KBM-7 (cell line): ENCODE measurements at regions not wholly inside any gene's neighbourhood (a gene's known extent, or its start where the extent isn't known, plus 50 kb on each side); places are given as distances from the start of the nearest gene placed in this dataset.

Source experiments
- DNase-seq: peaks from one replicate; pipeline ENCODE4 v3.0.0-alpha.2; 2015
- in situ Hi-C: fragments of 300-500 bp; cut with MboI; formaldehyde crosslinking; loops from 2 replicates; pipeline ENCODE4 v1.14.3; 2020; ENCODE audit warnings: low sequenced_read_pairs, low pct_unique_long_range_greater_than_20kb, mixed read lengths

DNA sequence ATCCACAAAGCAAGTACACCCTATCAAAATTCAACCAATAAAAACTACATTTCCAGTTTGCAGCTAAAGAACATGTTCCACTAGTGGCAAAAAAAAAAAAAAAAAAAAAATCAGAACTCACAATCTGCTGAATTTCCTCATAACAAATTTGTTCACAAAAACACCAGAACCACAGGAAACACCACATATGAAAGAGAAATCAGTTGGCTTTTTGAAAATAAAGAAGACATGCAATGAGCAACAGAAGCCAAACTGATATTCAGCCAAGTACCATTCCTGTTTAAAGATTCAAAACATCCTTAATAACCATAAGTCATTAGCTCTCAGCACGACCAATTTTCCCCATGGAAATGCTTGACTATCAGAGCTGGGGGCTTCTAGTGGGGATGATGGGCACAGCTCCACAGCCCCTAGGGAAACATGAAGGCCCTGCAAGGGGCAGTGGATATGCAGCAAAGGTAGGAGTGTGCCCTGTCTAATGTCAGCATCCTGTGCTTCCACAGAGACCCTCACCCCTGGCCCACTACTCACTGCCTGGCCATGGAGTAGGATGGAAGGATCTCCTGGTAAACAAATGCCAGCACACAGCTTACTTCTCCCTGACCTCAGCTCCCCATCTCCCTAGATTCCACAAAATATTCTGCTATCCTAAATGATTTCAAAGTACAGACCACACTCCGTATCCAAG is 74.0 kb upstream of the DOCK9 start:
- in situ Hi-C loops = no loop called here
- no peak for DNase-seq

DNA sequence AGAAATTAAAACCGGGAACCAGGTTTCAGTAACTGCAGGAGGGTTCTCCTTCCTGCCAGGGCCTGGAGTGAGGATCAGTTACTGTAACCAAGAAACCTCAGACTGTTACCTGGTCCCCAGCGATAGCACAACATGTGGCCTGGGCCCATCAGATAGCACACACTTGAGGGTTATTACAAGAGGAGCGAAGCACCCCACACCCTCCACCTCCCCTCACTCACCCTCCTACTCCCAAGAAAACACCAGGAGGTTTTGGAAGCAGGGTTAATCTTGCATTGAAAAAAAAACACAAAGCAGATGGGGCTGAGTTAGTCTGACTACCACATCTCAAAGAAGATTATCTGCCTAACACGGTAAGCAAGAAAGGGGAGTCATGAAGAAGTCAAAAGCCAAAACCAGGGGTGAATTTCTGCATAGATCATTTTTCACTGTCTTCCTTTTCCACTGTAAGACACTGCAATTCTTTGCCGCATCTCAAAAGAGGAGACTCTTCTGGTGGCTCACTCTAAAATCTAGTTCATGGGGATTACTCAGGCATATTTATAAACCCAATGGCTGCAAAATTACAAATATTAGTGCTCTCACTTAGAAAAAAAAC is 75.9 kb upstream of the DOCK9 start:
- no peak for DNase-seq

GRCh38 chr13:99055281-99055680 is 77.4 kb upstream of the DOCK9 start:
- no peak for DNase-seq
- in situ Hi-C loops = no loop called here

More for the DNA sequence above, 75.9 kb upstream of the DOCK9 start:
- in situ Hi-C loops = no loop called here

DNA sequence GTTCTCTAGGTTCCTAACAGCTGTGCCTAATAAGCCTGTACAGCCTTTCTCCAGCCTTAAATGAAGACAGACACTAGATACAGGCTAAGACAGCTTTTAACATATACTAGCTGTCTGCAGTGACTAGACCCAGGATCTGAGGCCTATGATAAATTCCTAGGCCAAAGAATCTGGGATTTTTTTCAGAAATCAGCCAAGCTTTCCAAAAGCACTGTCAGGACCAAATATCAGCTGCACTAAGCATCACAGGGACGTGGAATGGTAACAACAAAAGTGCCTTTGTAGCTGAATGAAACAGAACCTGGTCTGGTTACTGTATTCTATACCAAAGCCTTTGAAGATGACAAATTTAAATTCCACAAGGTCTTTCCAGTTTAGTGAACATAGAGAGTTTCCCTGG is 77.9 kb upstream of the DOCK9 start:
- DNase-seq = no peak
- in situ Hi-C loops = no loop called here

DNA sequence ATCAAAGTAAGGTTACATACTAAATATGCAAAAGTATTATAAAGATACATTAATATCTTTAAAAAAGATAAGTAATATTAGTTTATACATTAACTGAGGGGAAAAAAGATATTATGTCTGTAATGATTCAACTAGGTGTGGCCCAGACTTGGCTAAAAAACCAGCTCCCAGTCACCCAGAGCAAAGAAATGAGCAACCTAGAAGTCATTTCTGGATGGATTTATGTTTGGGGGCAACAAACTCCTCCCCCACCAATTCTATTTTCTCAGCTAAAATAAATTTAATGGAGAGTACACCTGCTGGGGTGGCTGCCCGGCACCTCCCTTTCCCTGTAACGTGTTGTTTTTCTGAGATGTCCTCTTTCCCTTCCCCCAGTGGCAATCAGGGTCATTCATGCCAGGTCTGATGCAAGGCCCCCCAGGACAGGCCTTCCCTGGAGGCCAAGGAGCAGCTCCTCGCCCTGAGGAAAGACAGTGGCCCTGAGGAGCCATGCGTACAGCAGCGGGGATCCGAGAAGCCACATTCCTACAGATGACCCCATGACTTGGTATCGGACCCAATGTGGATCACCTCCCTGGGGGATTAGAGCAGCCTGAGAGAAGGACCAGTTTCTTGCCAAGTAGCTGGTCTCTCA is 78.6 kb upstream of the DOCK9 start:
- no peak for DNase-seq
- in situ Hi-C loops = no loop called here

DNA sequence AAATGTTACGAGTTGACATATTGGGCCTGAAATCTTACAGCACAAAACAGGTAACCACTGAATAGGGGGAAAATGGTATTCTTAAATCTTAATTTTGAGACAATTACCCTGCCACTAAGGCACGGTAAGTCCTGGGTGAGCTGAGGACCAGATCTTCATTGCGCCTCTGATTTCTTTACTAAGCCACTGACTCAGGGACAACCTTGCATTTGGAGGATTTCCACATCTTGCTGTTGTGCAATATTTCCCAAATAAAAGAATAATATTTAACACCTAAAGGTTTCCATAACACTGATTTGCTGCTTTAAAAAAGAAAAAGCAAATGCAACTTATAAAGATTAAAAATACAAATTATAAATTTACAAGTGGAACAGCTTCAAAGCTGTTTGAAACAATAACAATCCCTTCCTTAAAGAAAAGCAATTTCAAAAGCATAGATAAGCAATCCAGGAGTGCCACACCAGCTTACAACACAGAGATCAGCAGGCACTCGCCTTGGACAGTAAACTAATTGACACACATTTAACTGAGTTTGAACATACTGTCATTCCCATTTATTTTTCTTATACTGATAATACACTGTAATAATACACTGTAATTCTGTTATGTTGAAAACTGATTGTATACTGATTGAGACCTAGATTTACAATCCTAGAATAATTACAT is 79.6 kb upstream of the DOCK9 start:
- in situ Hi-C loops = no loop called here
- DNase-seq = no peak

DNA sequence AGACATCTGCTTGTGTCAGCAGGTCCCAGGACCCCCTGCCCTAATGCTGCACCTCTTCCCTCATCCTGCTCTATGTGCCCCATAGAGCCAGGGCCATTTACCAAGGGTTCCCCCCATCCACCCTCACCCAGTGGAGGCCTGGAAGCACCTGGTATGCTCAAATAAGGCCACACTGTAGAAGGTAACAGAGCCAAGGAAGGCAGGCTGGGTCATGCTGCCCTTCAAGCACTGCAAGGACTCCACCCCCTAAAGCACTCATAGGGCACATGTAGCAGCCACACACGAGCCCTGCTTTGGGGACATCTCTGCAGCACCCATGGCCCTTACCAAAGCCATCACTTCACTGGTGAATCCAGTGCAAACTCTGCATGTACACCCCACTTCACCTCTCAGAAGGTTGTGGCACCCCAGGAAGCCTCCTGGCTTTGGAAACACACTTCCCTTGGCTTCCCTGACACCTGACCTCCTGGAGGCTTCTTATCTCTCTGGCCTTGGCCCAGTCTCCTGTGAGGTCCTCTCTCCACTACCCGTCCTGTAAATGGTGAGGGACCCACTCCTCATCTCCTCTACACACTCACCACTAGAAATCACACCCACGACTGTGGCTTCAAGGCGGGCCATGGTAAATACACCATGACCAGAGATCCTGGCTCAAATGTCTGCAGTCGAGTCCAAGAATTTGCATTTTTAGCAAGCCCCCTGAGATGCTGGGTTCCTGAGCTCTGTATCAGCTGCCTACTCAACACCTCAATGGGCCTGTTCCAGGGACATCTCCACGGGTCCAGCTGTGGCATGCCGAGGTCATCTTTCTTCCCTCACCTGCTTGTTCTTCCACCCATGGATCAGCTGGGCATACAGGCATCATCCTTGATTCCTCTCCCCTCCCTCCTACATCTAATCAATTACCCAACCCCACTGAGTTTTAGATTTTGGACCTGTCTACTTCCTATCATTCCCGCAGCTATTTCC is 80.9 kb upstream of the DOCK9 start:
- DNase-seq = no peak
- in situ Hi-C loops = no loop called here

DNA sequence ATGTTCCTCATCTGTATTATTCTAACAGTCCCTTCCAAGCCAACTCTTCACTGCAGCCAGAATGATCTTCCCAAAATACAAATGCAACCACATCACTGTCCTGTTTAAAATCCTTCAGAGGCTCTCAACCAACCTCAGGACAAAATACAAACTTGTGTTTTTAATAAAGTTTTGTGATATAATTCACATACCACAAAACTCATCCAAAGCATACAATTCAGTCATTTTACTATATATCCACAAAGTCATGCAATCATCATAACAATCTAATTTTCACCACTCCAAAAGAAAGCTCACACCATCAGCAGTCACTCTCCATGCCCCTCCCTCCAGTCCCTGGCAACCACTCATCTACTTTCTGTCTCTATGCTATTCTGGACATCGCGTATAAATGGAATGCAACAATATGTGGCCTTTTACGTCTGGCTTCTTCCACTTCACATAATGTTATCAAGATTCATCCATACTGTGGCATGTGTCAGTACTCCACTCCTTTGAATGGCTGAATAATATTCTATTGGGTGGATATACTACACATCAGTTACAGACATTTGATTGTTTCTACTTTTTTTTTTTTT is 81.7 kb upstream of the DOCK9 start:
- no peak for DNase-seq
- in situ Hi-C loops = no loop called here

DNA sequence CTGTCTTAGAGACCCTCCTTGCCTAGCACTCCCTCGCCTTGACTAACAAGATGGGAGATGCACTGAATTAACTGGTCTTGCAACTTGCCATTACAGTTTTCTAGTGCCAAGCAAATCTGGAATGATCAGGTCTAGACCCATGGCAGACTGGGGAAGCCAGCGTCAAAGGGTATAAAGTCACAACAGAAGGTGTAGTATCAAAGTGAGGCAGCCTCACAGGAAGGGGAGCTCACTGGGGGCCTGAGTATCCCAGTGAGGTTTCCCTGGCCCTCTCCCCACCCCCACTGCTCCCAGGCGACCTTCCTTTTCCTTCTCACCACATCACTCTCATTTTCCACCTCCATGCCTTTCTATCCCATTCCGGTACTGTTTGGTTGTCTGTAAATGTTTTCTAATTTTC is 83.5 kb upstream of the DOCK9 start:
- in situ Hi-C loops = no loop called here

DNA sequence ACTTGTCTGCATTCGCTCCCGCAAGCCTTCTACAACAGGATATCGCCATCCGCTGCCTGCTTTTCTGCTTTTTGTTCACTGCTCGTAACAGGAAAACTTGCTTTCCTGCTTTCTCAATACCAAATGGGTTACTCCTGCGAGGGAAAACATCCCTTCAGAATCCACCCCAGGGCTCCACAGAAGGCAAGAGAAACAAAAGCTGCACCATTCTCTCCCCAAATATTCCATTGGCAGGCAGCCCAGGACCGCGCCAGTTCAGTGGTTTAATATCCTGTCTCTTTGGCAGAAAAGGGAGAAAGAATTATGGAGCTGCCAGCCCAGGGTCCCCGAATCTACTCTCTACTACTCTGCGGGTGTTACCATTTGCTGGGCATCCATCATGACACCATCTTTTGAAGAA is 84.7 kb upstream of the DOCK9 start:
- in situ Hi-C loops = no loop called here
- DNase-seq = no peak

More for the DNA sequence above, 83.5 kb upstream of the DOCK9 start:
- no peak for DNase-seq

GRCh38 chr13:99063178-99063577 is 85.3 kb upstream of the DOCK9 start:
- no peak for DNase-seq
- in situ Hi-C loops = no loop called here

DNA sequence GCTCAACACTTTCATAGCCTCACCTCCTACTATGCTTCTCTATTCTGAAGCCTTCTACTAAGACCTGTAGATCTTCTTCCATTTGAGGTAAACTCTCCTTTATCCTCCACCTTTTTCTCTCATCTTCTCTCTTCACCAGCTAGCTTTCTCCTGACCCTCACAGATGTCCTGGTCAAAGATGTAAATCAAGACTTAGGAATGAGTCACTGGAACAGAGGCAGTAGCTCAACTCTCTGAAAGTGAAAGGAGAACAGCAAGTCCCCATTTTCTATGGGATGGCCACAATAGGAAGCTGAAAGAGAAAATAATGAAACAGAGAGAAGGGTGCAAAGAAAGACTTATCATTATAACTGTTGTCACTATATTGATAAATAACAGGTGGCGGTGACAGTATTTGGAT is 86.1 kb upstream of the DOCK9 start:
- DNase-seq = no peak
- in situ Hi-C loops = no loop called here

DNA sequence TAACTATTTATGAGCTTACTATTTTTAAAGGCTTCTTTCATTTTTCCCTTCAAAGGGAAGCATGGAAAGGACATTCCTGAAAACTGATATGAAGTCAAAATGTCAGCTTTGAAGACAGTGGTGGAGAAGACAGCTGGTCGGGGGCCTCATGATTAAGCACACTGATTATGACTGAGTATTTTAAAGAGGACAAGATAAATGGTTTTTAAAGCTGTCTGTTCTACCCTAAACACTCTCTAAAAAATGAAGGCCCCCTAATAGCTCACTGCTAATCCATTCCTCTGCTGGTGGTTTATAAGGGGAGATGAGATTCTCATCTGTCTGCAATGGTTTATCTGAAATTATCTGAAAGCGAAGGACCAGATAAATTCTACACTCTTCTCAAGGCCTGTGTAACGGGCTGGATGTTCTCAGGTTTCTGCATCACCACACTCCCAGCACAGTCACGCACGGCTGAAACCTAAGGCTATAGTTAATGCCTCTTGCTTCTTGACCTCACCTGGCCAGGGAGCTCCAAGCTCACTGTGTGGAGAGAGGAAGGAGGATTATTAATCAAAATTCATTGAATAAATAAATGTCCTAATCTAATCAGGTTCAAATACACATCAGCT is 86.9 kb upstream of the DOCK9 start:
- in situ Hi-C loops = no loop called here

DNA sequence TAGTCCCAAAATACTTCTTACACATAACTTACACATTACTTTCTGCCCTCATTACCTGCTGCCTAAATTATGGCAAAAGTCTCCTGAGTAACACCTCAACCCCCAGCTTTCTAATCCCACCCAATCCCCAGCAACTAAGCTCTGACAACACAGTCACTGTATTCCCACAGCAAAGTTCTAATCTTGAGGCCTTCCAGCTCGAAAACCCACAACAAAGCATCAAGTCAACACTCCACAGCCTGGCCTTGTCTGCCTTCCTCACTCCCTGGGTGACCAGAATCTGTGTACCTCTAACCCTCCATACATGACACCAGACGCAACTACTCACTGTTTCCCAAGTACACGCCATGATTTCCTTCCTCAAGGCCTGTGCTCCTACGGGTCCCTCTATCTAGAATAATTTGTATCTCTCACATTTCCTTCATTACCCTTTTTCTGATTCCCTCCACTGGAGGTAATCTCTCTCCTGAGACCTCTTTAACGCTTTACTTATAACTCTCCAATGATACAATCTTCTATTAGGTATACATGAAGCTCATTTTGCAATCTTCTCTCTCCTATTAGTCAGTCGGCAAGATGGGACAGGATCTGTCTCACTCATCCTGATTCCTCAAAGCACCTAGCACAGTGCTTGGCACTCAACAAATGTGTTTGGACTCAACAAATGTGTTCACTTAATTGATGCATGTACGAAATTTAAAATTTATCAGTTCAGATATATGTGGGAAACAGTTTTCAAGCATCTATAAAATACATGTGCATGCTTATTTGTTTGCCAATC is 87.6 kb upstream of the DOCK9 start:
- in situ Hi-C loops = no loop called here
- no peak for DNase-seq

More for the DNA sequence above, 86.9 kb upstream of the DOCK9 start:
- no peak for DNase-seq

GRCh38 chr13:99066219-99066618 is 88.4 kb upstream of the DOCK9 start:
- in situ Hi-C loops = no loop called here
- DNase-seq = no peak

- in situ Hi-C loops = no loop called here
- DNase-seq = no peak
Observed at GRCh38 chr13:99067159-99067985, 89.5 kb upstream of the DOCK9 start.

DNA sequence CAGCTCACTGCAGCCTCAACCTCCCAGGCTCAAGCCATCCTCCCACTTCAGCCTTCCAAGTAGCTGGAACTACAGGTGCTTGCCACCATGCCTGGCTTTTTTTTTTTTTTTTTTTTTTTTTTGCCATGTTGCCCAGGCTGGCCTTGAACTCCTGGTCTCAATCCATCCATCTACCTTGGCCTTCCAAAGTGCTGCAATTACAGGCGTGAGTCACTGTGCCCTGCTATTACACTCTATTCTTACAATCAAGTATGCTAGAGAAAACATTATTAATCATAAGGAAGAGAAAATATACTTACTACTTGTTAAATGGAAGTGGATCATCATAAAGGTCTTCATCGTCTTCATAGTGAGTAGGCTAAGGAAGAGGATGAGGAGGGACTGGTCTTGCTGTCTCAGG is 93.3 kb upstream of the DOCK9 start:
- in situ Hi-C loops = no loop called here
- DNase-seq = no peak
